ENCODE measurements at regions not wholly inside any gene's neighbourhood (a gene's known extent, or its start where the extent isn't known, plus 50 kb on each side); places are given as distances from the start of the nearest gene placed in this dataset.

DNA sequence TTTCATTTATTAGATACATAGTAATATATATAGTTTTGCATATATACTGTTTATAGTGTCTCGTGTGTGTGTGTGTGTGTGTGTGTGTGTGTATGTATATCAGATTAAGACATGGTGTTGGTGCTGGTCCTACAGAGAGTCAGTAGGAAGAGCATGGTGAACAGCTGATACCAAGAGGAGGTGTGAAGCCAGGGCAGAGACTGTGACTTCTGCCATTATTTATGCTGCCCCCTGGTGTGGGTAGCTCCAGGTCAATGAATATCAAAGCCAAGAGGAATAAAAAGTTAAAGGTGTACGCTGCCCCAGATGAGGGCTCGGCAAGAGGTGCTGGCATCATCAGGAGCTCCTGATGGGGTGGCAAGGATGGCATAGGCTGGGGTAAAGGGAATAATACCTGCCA is 299.5 kb upstream of the RASGRP1 start:
- no peak for DNase-seq

DNA sequence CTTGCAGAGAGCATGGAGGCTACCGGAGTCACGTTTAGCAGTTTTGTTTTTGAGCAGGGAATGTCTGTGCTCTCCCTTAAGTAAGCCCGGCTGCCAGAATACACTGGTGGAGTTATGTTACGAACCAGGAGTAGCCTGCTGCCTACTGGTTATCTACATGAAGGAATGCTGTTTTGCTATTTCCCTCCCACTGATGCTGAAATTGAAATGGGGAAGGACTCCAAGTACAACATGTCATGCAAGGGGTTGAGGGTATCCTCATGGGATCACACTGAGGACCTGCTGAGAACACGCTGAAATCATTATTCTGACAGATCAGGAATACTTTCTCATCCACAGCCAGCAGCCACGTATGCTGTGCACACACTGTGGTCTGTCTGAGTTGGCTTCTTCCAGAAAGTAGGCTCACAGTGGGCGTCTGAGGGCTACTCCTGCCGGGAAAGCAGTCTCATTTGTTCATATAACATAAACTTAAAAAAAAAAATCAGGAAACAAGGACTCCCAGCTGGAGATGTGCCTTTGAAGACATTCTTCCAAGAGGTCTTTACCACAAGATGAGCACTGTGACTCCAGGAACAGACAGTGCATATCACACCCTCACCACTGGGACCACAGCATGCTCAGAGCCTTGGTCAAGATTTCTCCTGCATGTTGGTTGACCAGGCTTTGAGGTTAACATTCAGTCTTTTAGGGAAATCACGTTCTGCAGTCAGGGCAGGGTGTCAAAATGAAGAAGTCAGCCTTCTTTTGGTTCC is 300.4 kb upstream of the RASGRP1 start:
- no peak for DNase-seq

- no peak for DNase-seq
Observed at GRCh38 chr15:38867556-38867955, 302.9 kb upstream of the RASGRP1 start.

DNA sequence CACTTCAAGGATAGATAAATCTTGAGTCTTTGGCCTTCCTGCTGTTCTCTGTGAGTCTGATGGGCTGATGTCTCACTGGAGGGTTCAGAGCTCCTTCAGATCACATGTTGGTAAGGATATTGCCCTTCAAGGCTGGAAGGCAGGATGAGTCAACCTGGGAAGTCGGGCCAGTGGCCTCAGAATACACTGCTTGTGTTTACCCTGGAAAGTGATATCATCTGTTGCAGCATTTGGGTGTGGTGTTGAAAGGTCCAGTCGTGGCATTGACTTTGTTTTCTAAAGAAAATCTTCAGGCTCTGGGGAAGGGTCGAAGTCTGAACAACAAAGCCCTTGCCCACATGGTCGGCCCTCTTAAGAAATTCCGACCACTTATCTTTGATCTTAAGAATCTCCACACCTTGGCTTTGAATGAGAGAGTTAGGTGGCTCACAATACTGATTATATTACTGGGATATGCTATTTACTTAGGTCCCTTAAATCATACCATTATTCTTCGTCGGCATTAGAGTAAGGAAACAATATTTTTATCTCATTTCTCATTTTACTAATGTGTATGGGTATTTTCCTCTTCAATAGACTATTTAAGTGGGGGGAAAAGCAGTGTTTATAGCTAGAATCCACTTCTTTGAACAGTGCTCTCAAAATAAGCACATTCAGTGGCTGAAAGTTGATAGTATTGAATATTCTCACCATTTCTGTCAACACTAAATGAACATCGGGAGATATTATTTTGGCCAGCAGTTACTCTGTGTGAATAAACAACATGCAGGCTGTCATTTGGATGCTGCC is 303.9 kb upstream of the RASGRP1 start:
- DNase-seq: no peak

GRCh38 chr15:38871638-38872037 is 307.0 kb upstream of the RASGRP1 start:
- no peak for DNase-seq

GRCh38 chr15:38872732-38873131 is 308.1 kb upstream of the RASGRP1 start:
- DNase-seq: no peak

DNA sequence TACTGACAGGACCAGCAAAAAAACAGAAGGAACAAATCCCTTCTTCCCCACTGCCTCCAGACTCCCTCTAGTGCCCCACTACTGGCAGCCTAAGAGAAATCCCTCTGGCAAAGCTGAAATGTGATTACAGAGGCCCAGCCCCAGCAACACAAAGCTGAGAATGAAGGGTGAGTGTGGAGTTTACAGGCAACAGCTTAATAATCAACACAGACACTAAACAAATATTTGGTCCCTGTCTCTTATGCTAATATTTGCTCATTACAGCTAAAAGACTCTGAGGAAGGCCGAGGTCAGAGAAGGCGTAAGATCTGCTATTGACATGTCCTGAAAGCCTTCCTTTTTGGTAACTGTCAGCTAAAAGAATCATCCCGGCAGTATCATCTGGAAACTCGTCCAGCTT is 308.5 kb upstream of the RASGRP1 start:
- DNase-seq: no peak

- DNase-seq: no peak
Observed at GRCh38 chr15:38874464-38874863, 309.9 kb upstream of the RASGRP1 start.

GRCh38 chr15:38876211-38876610 is 311.6 kb upstream of the RASGRP1 start:
- no peak for DNase-seq

DNA sequence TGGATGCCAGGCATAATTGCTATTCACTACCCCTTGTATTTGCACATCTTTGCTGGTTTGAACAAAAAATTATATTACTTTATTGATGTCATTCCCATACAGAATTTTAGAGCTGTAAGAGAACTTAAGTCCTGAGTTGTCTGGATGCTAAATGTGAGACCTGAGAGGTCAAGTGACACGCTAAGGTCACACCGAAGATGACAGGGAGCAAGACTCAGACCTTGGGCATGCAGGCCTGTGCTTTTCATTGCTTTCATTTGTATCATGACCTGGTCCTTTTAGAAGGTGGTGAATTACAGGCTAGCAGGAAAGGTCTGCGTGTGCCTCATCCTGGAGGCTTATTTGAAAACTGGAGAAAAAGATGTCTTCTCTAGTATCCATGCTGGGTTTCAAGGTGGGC is 312.0 kb upstream of the RASGRP1 start:
- no peak for DNase-seq

GRCh38 chr15:38877471-38877870 is 312.9 kb upstream of the RASGRP1 start:
- DNase-seq: no peak

GRCh38 chr15:38878026-38878425 is 313.4 kb upstream of the RASGRP1 start:
- DNase-seq: no peak

GRCh38 chr15:38878926-38879325 is 314.3 kb upstream of the RASGRP1 start:
- no peak for DNase-seq

- no peak for DNase-seq
Observed at GRCh38 chr15:38879909-38880471, 315.4 kb upstream of the RASGRP1 start.

DNA sequence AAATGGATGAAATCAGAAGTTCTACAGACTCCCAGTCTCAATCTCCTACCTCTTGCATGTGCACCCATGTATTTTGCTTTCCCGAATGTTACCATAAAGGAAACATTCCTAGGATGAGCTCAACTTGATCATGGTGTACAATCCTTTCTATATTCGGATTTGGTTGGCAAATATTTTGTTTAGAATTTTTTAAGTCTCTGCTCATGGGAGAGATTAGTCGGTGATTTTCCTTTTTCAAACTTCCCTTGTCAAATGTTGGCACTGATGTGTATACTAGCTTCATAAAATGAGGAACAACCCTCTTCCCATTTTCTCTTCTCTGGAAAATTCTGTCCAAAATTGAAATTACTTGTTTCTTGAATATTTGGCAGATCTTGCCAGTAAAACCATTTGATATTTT is 317.6 kb upstream of the RASGRP1 start:
- no peak for DNase-seq

DNA sequence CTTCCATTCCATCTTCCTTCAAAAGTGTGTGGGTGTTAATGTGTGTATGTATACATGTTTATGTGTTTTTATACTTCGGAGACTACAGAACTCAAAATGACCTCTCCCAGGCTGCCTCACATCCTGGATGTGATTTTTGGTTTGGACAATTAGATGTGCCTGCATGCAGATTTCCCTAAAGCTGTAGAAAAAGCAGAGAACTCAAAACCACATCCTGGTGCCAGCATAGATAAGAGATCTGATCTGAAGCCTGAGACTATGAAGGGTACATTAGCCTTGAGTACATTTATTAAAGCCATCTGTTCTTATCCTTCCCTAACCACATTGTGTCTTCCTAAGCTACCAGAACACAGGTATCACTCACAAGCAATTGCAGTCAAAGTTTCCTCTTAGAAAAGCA is 319.4 kb upstream of the RASGRP1 start:
- no peak for DNase-seq

DNA sequence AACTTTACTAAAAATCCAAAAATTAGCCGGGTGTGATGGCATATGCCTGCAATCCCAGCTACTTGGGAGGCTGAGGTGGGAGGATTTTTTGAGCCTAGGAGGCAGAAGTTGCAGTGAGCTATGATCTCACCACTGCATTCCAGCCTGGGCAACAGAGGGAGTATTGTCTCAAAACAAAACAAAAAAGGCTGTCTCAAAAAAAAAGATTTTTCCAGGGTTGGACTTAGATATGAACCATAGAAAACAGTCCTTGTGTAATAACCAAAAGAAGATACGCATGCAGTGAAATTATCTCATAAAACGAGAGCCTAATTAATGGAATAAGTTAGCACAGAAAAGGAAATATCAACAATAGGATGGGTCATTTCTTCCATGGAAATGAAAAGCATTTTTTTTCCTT is 320.4 kb upstream of the RASGRP1 start:
- DNase-seq: no peak

DNA sequence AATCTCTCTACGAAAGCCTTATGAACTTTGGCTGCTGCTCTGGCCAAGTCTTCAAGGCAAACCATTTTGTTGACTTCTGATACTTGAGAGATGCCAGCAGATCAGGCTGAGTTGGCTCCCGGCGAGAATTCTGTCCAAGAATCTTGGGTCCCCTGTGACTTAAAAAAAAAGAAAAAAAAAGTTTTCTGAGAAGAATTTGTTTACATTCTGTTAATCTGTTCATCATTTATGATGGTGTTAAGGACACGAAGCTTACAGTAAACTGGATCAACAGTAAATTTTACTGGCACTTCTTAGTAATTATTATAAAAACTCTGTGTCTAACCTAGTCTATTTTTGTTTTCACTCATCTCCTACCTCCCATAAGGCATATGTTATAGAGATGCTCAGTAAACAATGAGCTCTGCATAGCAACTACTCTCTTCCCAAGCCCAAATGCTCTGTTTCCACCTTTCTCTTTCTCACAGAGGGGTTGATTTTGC is 320.9 kb upstream of the RASGRP1 start:
- no peak for DNase-seq

- DNase-seq: no peak
Observed at GRCh38 chr15:38886315-38887163, 321.9 kb upstream of the RASGRP1 start.

DNA sequence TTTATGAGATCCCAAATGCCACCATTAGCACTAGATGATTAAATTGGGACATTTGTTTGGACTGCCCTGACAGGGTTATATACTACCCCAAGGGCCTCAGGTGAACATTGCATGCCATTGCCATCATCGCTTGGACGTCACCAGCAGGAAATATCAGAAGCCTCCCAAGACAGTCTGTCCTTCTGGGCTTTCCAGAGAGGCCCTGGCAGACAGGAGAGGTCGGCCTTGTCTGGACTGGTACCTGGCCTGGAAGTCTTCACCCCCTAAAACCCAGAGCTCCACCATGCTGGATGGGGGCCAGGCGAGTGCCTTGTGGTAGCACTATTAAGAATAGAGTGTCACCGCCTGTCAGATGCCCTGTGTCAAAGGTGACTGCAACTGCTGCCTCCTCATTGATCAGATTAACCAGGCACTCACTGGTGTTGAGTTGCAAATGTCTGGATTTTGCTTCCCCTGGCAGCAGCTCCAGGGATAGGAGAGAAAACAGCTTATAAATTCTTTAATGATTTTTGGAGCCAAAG is 324.1 kb upstream of the RASGRP1 start:
- no peak for DNase-seq

DNA sequence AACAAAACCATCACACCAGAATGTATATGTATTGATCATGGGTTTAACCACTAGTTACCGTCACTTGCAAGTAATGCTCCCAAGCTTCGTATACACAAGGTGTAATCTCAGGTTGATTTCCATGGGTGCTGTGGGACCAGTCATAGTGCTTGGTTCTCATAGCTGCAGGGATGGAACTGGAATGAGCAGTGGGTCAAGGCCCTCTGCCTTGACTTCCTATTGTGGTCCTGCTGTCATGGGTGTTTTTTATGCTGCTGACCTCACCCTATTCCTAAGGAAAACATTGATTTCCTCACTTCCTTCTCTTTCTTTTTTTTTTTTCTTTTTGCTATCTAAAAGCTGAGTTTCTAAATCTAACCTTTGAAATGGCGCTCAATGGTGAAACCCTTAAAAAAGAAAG is 325.6 kb upstream of the RASGRP1 start:
- DNase-seq: no peak

DNA sequence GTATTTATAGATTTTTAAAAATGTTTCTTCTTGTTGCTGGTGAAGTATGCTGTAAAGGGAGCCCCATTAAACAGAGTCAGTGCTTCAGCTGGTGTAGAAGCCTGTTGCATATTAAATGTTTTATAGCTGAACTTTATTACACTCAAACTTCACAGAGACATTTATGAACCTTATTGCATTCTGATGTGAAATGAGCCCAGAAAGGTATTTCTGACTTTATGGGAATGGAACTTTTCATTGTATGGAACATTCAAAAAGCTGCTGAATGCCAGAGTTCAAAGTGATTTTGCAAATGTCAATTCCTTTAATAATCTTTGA is 329.3 kb upstream of the RASGRP1 start:
- no peak for DNase-seq
